ENCODE measurements at regions not wholly inside any gene's neighbourhood (a gene's known extent, or its start where the extent isn't known, plus 50 kb on each side); places are given as distances from the start of the nearest gene placed in this dataset.

DNA sequence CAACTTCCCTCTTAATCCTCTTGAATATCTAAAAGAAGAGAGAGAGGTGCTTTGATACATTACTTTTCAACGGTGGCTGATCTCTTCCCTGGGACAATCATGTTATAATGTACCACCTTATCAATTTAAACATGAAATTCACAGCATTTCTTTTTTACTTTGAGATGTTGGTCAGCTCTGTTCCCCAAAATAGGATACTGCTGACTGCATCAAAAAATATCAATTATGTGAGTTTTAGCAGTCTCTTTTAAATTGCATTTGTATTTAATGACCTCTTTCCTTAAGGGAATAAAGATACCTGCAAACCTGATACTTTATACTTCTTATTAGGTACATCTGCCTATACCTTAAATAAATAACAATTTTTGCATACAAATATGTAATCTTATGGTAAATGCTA is 58.4 kb upstream of the MARCHF11 start:
- TF ChIP-seq, protein P1, sequence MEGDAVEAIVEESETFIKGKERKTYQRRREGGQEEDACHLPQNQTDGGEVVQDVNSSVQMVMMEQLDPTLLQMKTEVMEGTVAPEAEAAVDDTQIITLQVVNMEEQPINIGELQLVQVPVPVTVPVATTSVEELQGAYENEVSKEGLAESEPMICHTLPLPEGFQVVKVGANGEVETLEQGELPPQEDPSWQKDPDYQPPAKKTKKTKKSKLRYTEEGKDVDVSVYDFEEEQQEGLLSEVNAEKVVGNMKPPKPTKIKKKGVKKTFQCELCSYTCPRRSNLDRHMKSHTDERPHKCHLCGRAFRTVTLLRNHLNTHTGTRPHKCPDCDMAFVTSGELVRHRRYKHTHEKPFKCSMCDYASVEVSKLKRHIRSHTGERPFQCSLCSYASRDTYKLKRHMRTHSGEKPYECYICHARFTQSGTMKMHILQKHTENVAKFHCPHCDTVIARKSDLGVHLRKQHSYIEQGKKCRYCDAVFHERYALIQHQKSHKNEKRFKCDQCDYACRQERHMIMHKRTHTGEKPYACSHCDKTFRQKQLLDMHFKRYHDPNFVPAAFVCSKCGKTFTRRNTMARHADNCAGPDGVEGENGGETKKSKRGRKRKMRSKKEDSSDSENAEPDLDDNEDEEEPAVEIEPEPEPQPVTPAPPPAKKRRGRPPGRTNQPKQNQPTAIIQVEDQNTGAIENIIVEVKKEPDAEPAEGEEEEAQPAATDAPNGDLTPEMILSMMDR (IDR thresholded peaks at IDR 0.05; ENCODE audit: borderline replicate concordance, extremely low read depth, insufficient read depth) = no peak
- intact Hi-C loops (cut with DNase I) = no loop called here
- no peaks in the 10 kb centered on the region for H3K27me3 ChIP-seq (ENCODE audit: control insufficient read depth, insufficient read depth, low read length)
- no peak overlapping the region for H3K4me3 ChIP-seq (ENCODE audit: low read length in 3 of 3)
- no peaks in the 10 kb centered on the region for H3K36me3 ChIP-seq (ENCODE audit: control insufficient read depth in 2 of 3, insufficient read depth in 3 of 3, low read length in 3 of 3)
- peaks cover 0 to 5% (median 0%) of the 10 kb centered on the region in 3 donors for H3K9me3 ChIP-seq (ENCODE audit: control insufficient read depth in 2 of 3, insufficient read depth in 1 of 3, low read length in 3 of 3)
- FAIRE-seq = no peak
- H3K9ac ChIP-seq (ENCODE audit: low read length in 3 of 3) = no peak overlapping the region
- H3K27ac ChIP-seq (ENCODE audit: low read depth in 2 of 2, low read length in 2 of 2) = no peak overlapping the region
- DNase-seq = no peak
- no peaks in the 10 kb centered on the region for H3K4me1 ChIP-seq (ENCODE audit: control insufficient read depth in 2 of 3, insufficient read depth in 2 of 3, low read depth in 1 of 3, low read length in 3 of 3)

DNA sequence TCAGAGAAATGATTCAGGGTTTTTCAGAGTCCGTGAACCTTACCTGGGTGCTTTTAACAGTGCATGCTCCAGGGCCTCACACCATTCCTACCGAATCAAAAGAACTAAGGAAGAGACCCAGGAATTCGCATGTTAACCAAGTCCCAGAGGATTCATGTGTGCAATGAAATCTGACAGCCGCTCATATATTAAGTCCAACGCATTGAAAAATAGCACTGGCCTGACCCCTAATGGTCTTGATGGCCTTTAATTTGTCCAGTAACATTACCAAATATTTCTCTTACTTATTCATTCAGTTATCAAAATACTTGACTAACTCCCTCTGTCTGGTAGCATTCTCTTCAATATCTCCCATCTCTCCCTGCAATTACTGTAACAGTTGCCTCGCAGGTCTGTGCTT is 55.0 kb upstream of the MARCHF11 start:
- no peak overlapping the region for H3K27ac ChIP-seq (ENCODE audit: low read depth in 2 of 2, low read length in 2 of 2)
- H3K9me3 ChIP-seq (ENCODE audit: control insufficient read depth in 2 of 3, insufficient read depth in 1 of 3, low read length in 3 of 3) = peaks cover 0 to 5% (median 0%) of the 10 kb centered on the region in 3 donors
- H3K4me1 ChIP-seq (ENCODE audit: control insufficient read depth in 2 of 3, insufficient read depth in 2 of 3, low read depth in 1 of 3, low read length in 3 of 3) = no peaks in the 10 kb centered on the region
- H3K27me3 ChIP-seq (ENCODE audit: control insufficient read depth, insufficient read depth, low read length) = no peaks in the 10 kb centered on the region
- DNase-seq (peak in 1 of 5 donors; percentile 7), FAIRE-seq (no peak)
- intact Hi-C loops (cut with DNase I) = no loop called here
- H3K4me3 ChIP-seq (ENCODE audit: low read length in 3 of 3) = no peak overlapping the region
- H3K36me3 ChIP-seq (ENCODE audit: control insufficient read depth in 2 of 3, insufficient read depth in 3 of 3, low read length in 3 of 3) = no peaks in the 10 kb centered on the region
- TF ChIP-seq, protein P1 (IDR thresholded peaks at IDR 0.05; ENCODE audit: borderline replicate concordance, extremely low read depth, insufficient read depth) = no peak
- no peak overlapping the region for H3K9ac ChIP-seq (ENCODE audit: low read length in 3 of 3)

GRCh38 chr5:16233730-16234129 is 54.1 kb upstream of the MARCHF11 start:
- no peak overlapping the region for H3K9ac ChIP-seq (ENCODE audit: low read length in 3 of 3)
- H3K27ac ChIP-seq (ENCODE audit: low read depth in 2 of 2, low read length in 2 of 2) = no peak overlapping the region
- no peaks in the 10 kb centered on the region for H3K36me3 ChIP-seq (ENCODE audit: control insufficient read depth in 2 of 3, insufficient read depth in 3 of 3, low read length in 3 of 3)
- peaks cover 0 to 5% (median 0%) of the 10 kb centered on the region in 3 donors for H3K9me3 ChIP-seq (ENCODE audit: control insufficient read depth in 2 of 3, insufficient read depth in 1 of 3, low read length in 3 of 3)
- TF ChIP-seq, protein P1 (IDR thresholded peaks at IDR 0.05; ENCODE audit: borderline replicate concordance, extremely low read depth, insufficient read depth) = no peak
- H3K4me3 ChIP-seq (ENCODE audit: low read length in 3 of 3) = no peak overlapping the region
- no peak for DNase-seq
- FAIRE-seq = no peak
- intact Hi-C loops (cut with DNase I) = no loop called here
- H3K4me1 ChIP-seq (ENCODE audit: control insufficient read depth in 2 of 3, insufficient read depth in 2 of 3, low read depth in 1 of 3, low read length in 3 of 3) = no peaks in the 10 kb centered on the region
- no peaks in the 10 kb centered on the region for H3K27me3 ChIP-seq (ENCODE audit: control insufficient read depth, insufficient read depth, low read length)

GRCh38 chr5:16229357-16229940 is 49.9 kb upstream of the MARCHF11 start:
- H3K27me3 ChIP-seq (ENCODE audit: control insufficient read depth, insufficient read depth, low read length) = no peaks in the 10 kb centered on the region
- H3K27ac ChIP-seq (ENCODE audit: low read depth in 2 of 2, low read length in 2 of 2) = no peak overlapping the region
- TF ChIP-seq, protein P1 (IDR thresholded peaks at IDR 0.05; ENCODE audit: borderline replicate concordance, extremely low read depth, insufficient read depth) = no peak
- H3K4me1 ChIP-seq (ENCODE audit: control insufficient read depth in 2 of 3, insufficient read depth in 2 of 3, low read depth in 1 of 3, low read length in 3 of 3) = no peaks in the 10 kb centered on the region
- DNase-seq (no peak), FAIRE-seq (no peak)
- no peaks in the 10 kb centered on the region for H3K36me3 ChIP-seq (ENCODE audit: control insufficient read depth in 2 of 3, insufficient read depth in 3 of 3, low read length in 3 of 3)
- intact Hi-C loops (cut with DNase I) = no loop called here
- H3K9ac ChIP-seq (ENCODE audit: low read length in 3 of 3) = no peak overlapping the region
- H3K4me3 ChIP-seq (ENCODE audit: low read length in 3 of 3) = no peak overlapping the region
- H3K9me3 ChIP-seq (ENCODE audit: control insufficient read depth in 2 of 3, insufficient read depth in 1 of 3, low read length in 3 of 3) = no peaks in the 10 kb centered on the region

Measured in kidney (tissue), 13 donors.